Ishikawa (cell line): ENCODE measurements at regions not wholly inside any gene's neighbourhood (a gene's known extent, or its start where the extent isn't known, plus 50 kb on each side); places are given as distances from the start of the nearest gene placed in this dataset.

Experiments used
- EGR1 ChIP-seq: IDR thresholded peaks from 2 replicates; pipeline ENCODE4 v1.6.1; 2012
- EP300 ChIP-seq: IDR thresholded peaks from 2 replicates; pipeline ENCODE4 v1.6.1; 2012; ENCODE audit warnings: borderline replicate concordance
- MAX ChIP-seq: IDR thresholded peaks from 2 replicates; pipeline ENCODE4 v1.6.1; 2012
- REST ChIP-seq: IDR thresholded peaks from 2 replicates; pipeline ENCODE4 v1.6.1; 2012; ENCODE audit warnings: low read depth, mild to moderate bottlenecking
- TCF12 ChIP-seq: IDR thresholded peaks from 2 replicates; pipeline ENCODE4 v1.6.1; 2012; ENCODE audit warnings: low read depth

- TF ChIP-seq REST (no peak), TCF12 (no peak), EP300 (no peak), MAX (no peak), EGR1 (no peak)
These were observed 231.6 kb downstream of the TJP1 start for GRCh38 chr15:29590701-29591100.
